ENCODE measurements at regions not wholly inside any gene's neighbourhood (a gene's known extent, or its start where the extent isn't known, plus 50 kb on each side); places are given as distances from the start of the nearest gene placed in this dataset.

DNA sequence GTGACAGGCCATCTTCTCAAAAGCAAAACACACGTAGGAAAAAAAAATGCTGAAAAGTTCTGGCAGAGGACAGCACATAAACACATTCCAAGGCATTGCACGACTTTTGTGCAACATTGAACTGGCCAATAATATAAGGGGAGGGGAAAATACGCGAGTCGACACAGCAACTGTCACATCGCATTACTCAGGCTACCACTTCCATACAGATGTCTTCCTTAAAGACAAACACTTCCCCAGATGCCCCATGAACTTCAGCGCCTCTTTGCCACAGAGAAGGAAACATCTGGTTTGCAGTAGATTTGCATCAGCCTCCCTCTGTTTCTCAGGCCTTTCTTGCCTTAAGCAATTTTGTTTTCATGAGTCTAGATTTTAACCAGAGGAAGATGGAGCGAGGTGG, 144.4 kb upstream of the IGF1R start:
- DNase-seq (ENCODE audit: low read depth, low spot score) (no peak), FAIRE-seq (no peak)
- Histone ChIP-seq H3K27ac (ENCODE audit: insufficient read depth, low read depth, low read length) (no peak overlapping the region), H3K9me3 (replicated peaks; ENCODE audit: control insufficient read depth, insufficient read depth, low read length) (no peaks in the 10 kb centered on the region), H3K27me3 (ENCODE audit: control insufficient read depth in 2 of 2, insufficient read depth in 2 of 2, low read length in 2 of 2) (peaks cover 8 to 9% of the 10 kb centered on the region in 2 experiments), H3K36me3 (ENCODE audit: control insufficient read depth in 2 of 2, extremely low read depth in 1 of 2, insufficient read depth in 2 of 2, low read length in 2 of 2) (no peaks in the 10 kb centered on the region), H3K9ac (replicated peaks; ENCODE audit: extremely low read depth, insufficient read depth, low read length) (no peak overlapping the region), H3K4me3 (replicated peaks in 1 of 3; ENCODE audit: insufficient read depth in 1 of 3, low read depth in 1 of 3, low read length in 3 of 3) (no peak overlapping the region), H2AFZ (ENCODE audit: low read depth, low read length) (no peak overlapping the region), H4K20me1 (replicated peaks; ENCODE audit: control insufficient read depth, extremely low read depth, insufficient read depth, low read length) (no peaks in the 10 kb centered on the region), H3K9me1 (replicated peaks; ENCODE audit: control insufficient read depth, extremely low read depth, insufficient read depth, low read length) (no peaks in the 10 kb centered on the region), H3K4me2 (ENCODE audit: insufficient read depth, low read length) (no peak overlapping the region), H3K79me2 (ENCODE audit: control insufficient read depth, insufficient read depth, low read length) (no peaks in the 10 kb centered on the region), H3K4me1 (ENCODE audit: control insufficient read depth, extremely low read depth, insufficient read depth, low read length) (no peaks in the 10 kb centered on the region)
- no peak for TF ChIP-seq EZH2 (IDR thresholded peaks at IDR 0.05; ENCODE audit: borderline replicate concordance, low read depth, low read length, severe bottlenecking)
- TF ChIP-seq POLR2A (IDR thresholded peaks at IDR 0.05; ENCODE audit: low read depth, low read length): no peak
- TF ChIP-seq MYC (IDR thresholded peaks at IDR 0.05; ENCODE audit: low read depth, low read length): no peak
- TF ChIP-seq, protein P1, sequence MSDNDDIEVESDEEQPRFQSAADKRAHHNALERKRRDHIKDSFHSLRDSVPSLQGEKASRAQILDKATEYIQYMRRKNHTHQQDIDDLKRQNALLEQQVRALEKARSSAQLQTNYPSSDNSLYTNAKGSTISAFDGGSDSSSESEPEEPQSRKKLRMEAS (IDR thresholded peaks at IDR 0.05; ENCODE audit: insufficient read depth, insufficient read length): no peak
- no peak for TF ChIP-seq POLR2AphosphoS5 (IDR thresholded peaks at IDR 0.05; ENCODE audit: insufficient read depth, low read depth, low read length)
- TF ChIP-seq GATA2 (IDR thresholded peaks at IDR 0.05; ENCODE audit: insufficient read depth, insufficient read length, low read depth, low read length): no peak
- no peak for TF ChIP-seq FOS (IDR thresholded peaks at IDR 0.05; ENCODE audit: borderline replicate concordance, insufficient read depth, low read length)
- no peak for TF ChIP-seq JUN (IDR thresholded peaks at IDR 0.05; ENCODE audit: borderline replicate concordance, insufficient read depth, insufficient read length, low read depth)
- TF ChIP-seq, protein P2, sequence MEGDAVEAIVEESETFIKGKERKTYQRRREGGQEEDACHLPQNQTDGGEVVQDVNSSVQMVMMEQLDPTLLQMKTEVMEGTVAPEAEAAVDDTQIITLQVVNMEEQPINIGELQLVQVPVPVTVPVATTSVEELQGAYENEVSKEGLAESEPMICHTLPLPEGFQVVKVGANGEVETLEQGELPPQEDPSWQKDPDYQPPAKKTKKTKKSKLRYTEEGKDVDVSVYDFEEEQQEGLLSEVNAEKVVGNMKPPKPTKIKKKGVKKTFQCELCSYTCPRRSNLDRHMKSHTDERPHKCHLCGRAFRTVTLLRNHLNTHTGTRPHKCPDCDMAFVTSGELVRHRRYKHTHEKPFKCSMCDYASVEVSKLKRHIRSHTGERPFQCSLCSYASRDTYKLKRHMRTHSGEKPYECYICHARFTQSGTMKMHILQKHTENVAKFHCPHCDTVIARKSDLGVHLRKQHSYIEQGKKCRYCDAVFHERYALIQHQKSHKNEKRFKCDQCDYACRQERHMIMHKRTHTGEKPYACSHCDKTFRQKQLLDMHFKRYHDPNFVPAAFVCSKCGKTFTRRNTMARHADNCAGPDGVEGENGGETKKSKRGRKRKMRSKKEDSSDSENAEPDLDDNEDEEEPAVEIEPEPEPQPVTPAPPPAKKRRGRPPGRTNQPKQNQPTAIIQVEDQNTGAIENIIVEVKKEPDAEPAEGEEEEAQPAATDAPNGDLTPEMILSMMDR (IDR thresholded peaks at IDR 0.05; ENCODE audit: extremely low read depth in 1 of 2, insufficient read depth in 1 of 2, low read depth in 1 of 2, low read length in 2 of 2): no peak
- BruUV-seq (replicated peaks): no TSS peak
- ChIA-PET POLR2A (no interaction called here), CTCF (interaction anchor here (1.3 kb wide), 1 partner anchor 10 kb away, joined by 3 read pairs; no protein-coding TSS in a partner anchor)
- intact Hi-C loops (cut with micrococcal nuclease) (no loop called here), dilution Hi-C loops (cut with MboI; ENCODE audit: extremely low pct_ligation_motif_present, low sequenced_read_pairs) (no loop called here)
